Keratinocyte (primary cell): ENCODE measurements at regions not wholly inside any gene's neighbourhood (a gene's known extent, or its start where the extent isn't known, plus 50 kb on each side); places are given as distances from the start of the nearest gene placed in this dataset.

ENCODE experiments used
- EZH2 ChIP-seq: IDR thresholded peaks from one replicate; pipeline ENCODE4 v1.6.1; 2012; ENCODE audit warnings: inconsistent platforms, mild to moderate bottlenecking, low read length, moderate library complexity
- TF ChIP-seq, protein P1 (sequence below), 3 experiments: IDR thresholded peaks in 1 of 3; conservative IDR thresholded peaks in 1 of 3; optimal IDR thresholded peaks in 1 of 3; 2 replicates in 2 of 3; 3 replicates in 1 of 3; pipeline versions ENCODE3 to v1.5.1; 2011; ENCODE audit warnings: low read length in 3 of 3, mild to moderate bottlenecking in 3 of 3, moderate library complexity in 2 of 3, control low read depth in 1 of 3, inconsistent platforms in 1 of 3; ENCODE audit not compliant: insufficient read depth in 2 of 3; ENCODE audit errors: extremely low read depth in 1 of 3

DNA sequence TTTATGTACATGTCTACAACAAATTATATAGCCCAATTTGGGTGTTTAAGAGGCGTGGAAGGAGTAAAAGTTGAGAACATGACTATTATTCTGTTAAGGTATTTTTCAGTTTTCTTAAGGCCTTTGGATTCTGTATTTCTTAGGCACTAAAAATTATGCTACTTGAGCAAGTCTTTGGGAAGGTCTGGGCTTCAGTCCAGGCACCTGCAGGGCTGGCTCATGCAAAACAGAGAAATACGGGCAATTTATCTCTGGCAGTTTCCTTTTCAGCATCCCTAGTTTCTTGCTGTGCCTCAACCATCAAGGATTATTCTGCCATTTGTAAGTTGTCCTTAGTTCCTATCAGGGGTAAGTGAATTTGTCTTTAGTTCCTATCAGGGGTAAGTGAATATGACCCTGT, 358.8 kb upstream of the B3GALT2 start:
- TF ChIP-seq, protein P1, sequence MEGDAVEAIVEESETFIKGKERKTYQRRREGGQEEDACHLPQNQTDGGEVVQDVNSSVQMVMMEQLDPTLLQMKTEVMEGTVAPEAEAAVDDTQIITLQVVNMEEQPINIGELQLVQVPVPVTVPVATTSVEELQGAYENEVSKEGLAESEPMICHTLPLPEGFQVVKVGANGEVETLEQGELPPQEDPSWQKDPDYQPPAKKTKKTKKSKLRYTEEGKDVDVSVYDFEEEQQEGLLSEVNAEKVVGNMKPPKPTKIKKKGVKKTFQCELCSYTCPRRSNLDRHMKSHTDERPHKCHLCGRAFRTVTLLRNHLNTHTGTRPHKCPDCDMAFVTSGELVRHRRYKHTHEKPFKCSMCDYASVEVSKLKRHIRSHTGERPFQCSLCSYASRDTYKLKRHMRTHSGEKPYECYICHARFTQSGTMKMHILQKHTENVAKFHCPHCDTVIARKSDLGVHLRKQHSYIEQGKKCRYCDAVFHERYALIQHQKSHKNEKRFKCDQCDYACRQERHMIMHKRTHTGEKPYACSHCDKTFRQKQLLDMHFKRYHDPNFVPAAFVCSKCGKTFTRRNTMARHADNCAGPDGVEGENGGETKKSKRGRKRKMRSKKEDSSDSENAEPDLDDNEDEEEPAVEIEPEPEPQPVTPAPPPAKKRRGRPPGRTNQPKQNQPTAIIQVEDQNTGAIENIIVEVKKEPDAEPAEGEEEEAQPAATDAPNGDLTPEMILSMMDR (optimal IDR thresholded peaks at IDR 0.05 in 1 of 3, IDR thresholded peaks at IDR 0.05 in 1 of 3, conservative IDR thresholded peaks at IDR 0.05 in 1 of 3; ENCODE audit: extremely low read depth in 1 of 3, insufficient read depth in 2 of 3, low read length in 3 of 3) = no peak
- TF ChIP-seq EZH2 = no peak
